Osteocyte (in vitro differentiated cells): ENCODE measurements at regions not wholly inside any gene's neighbourhood (a gene's known extent, or its start where the extent isn't known, plus 50 kb on each side); places are given as distances from the start of the nearest gene placed in this dataset.

ENCODE experiments used
- DNase-seq: peaks from one replicate; pipeline ENCODE4 v3.0.0; 2021; ENCODE audit warnings: mixed read lengths; ENCODE audit not compliant: unreplicated experiment; ENCODE audit errors: extremely low spot score
- H3K27ac Mint-ChIP-seq: one replicate; pipeline ENCODE4 v1.8.0; 2021; ENCODE audit warnings: mild to moderate bottlenecking, mixed read lengths; ENCODE audit not compliant: unreplicated experiment
- H3K27me3 Mint-ChIP-seq: one replicate; pipeline ENCODE4 v1.8.0; 2021; ENCODE audit warnings: mixed read lengths; ENCODE audit not compliant: unreplicated experiment
- H3K36me3 Mint-ChIP-seq: one replicate; pipeline ENCODE4 v1.8.0; 2021; ENCODE audit warnings: mixed read lengths; ENCODE audit not compliant: unreplicated experiment
- H3K4me1 Mint-ChIP-seq: one replicate; pipeline ENCODE4 v1.8.0; 2021; ENCODE audit warnings: mixed read lengths; ENCODE audit not compliant: unreplicated experiment
- H3K4me3 Mint-ChIP-seq: one replicate; pipeline ENCODE4 v1.8.0; 2021; ENCODE audit warnings: mild to moderate bottlenecking, moderate library complexity, mixed read lengths; ENCODE audit not compliant: unreplicated experiment
- H3K9me3 Mint-ChIP-seq: one replicate; pipeline ENCODE4 v1.8.0; 2021; ENCODE audit warnings: mixed read lengths; ENCODE audit not compliant: unreplicated experiment
- TF ChIP-seq, protein P1 (sequence below): fragments of 200-600 bp; sonication (generic); IDR thresholded peaks from 2 replicates; pipeline ENCODE4 v1.5.0; 2021; ENCODE audit warnings: antibody characterized with exemption, mild to moderate bottlenecking, moderate library complexity

- H3K36me3 Mint-ChIP-seq: no peaks in the 10 kb centered on the region
- no peak overlapping the region for H3K27ac Mint-ChIP-seq
- H3K27me3 Mint-ChIP-seq: no peaks in the 10 kb centered on the region
- no peaks in the 10 kb centered on the region for H3K4me1 Mint-ChIP-seq
- no peak overlapping the region for H3K4me3 Mint-ChIP-seq
- TF ChIP-seq, protein P1, sequence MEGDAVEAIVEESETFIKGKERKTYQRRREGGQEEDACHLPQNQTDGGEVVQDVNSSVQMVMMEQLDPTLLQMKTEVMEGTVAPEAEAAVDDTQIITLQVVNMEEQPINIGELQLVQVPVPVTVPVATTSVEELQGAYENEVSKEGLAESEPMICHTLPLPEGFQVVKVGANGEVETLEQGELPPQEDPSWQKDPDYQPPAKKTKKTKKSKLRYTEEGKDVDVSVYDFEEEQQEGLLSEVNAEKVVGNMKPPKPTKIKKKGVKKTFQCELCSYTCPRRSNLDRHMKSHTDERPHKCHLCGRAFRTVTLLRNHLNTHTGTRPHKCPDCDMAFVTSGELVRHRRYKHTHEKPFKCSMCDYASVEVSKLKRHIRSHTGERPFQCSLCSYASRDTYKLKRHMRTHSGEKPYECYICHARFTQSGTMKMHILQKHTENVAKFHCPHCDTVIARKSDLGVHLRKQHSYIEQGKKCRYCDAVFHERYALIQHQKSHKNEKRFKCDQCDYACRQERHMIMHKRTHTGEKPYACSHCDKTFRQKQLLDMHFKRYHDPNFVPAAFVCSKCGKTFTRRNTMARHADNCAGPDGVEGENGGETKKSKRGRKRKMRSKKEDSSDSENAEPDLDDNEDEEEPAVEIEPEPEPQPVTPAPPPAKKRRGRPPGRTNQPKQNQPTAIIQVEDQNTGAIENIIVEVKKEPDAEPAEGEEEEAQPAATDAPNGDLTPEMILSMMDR: no peak
- DNase-seq: no peak
- no peaks in the 10 kb centered on the region for H3K9me3 Mint-ChIP-seq
Observed at GRCh38 chr11:24389575-24389974, 107.3 kb upstream of the LUZP2 start.

GRCh38 chr11:24390016-24390415 lies 106.8 kb upstream of the LUZP2 start:
- TF ChIP-seq, protein P1: no peak
- no peak overlapping the region for H3K27ac Mint-ChIP-seq
- no peaks in the 10 kb centered on the region for H3K9me3 Mint-ChIP-seq
- DNase-seq: no peak
- H3K36me3 Mint-ChIP-seq: no peaks in the 10 kb centered on the region
- no peaks in the 10 kb centered on the region for H3K27me3 Mint-ChIP-seq
- no peak overlapping the region for H3K4me3 Mint-ChIP-seq
- H3K4me1 Mint-ChIP-seq: no peaks in the 10 kb centered on the region

DNA sequence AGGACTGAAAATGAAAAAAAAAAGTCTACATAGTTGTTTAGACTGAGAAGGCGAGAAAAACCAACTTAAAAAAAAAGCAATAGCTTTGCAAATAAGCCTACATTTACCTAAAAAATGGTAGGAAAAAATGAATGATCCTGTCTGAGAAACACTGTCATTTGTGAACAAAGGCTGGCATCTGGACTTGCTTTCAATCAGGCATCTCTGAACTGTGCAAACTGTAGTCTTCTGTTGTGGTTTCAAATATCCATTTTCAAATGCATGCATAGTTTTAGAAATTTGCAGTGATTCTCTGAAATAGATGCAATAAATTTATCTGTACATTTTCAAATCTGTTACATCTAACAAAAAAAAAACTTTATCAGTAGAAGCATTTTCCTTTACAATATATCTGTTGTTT lies 106.1 kb upstream of the LUZP2 start:
- Mint-ChIP-seq H3K27ac (no peak overlapping the region), H3K27me3 (no peaks in the 10 kb centered on the region), H3K4me3 (no peak overlapping the region), H3K9me3 (no peaks in the 10 kb centered on the region), H3K36me3 (no peaks in the 10 kb centered on the region), H3K4me1 (no peaks in the 10 kb centered on the region)
- TF ChIP-seq, protein P1: no peak
- DNase-seq: no peak

- Mint-ChIP-seq H3K36me3 (no peaks in the 10 kb centered on the region), H3K9me3 (no peaks in the 10 kb centered on the region), H3K27ac (no peak overlapping the region), H3K4me3 (no peak overlapping the region), H3K27me3 (no peaks in the 10 kb centered on the region), H3K4me1 (no peaks in the 10 kb centered on the region)
- TF ChIP-seq, protein P1: no peak
- DNase-seq: no peak
Observed at GRCh38 chr11:24391167-24391566, 105.7 kb upstream of the LUZP2 start.

GRCh38 chr11:24400059-24400665 lies 96.7 kb upstream of the LUZP2 start:
- TF ChIP-seq, protein P1: no peak
- no peaks in the 10 kb centered on the region for H3K9me3 Mint-ChIP-seq
- no peaks in the 10 kb centered on the region for H3K36me3 Mint-ChIP-seq
- no peaks in the 10 kb centered on the region for H3K27me3 Mint-ChIP-seq
- H3K4me3 Mint-ChIP-seq: no peak overlapping the region
- H3K27ac Mint-ChIP-seq: no peak overlapping the region
- peaks cover 4% of the 10 kb centered on the region for H3K4me1 Mint-ChIP-seq
- DNase-seq: no peak
